Smooth muscle cell (in vitro differentiated cells): ENCODE measurements at regions not wholly inside any gene's neighbourhood (a gene's known extent, or its start where the extent isn't known, plus 50 kb on each side); places are given as distances from the start of the nearest gene placed in this dataset.

Experiments
- DNase-seq: peaks from one replicate; lab custom pipeline; 2025; ENCODE audit not compliant: unreplicated experiment; lab: John Stamatoyannopoulos, UW
- H2AFZ ChIP-seq: fragments of 200-600 bp; sonication (generic); 2 replicates; pipeline ENCODE4 v1.6.0; 2016; ENCODE audit warnings: antibody characterized with exemption, low read depth, mild to moderate bottlenecking
- H3F3A ChIP-seq: fragments of 200-600 bp; sonication (generic); 2 replicates; pipeline ENCODE4 v1.6.0; 2017; ENCODE audit warnings: antibody characterized with exemption, low read depth
- H3K27ac ChIP-seq: fragments of 200-600 bp; sonication (generic); 2 replicates; pipeline ENCODE4 v1.5.1; 2016; ENCODE audit warnings: low read depth, mild to moderate bottlenecking
- H3K27me3 ChIP-seq: fragments of 200-600 bp; sonication (generic); 2 replicates; pipeline ENCODE4 v1.6.1; 2016; ENCODE audit warnings: low read depth, mild to moderate bottlenecking
- H3K36me3 ChIP-seq: fragments of 200-600 bp; sonication (generic); 2 replicates; pipeline ENCODE4 v1.5.1; 2016; ENCODE audit warnings: low read depth
- H3K4me1 ChIP-seq: fragments of 200-600 bp; sonication (generic); 2 replicates; pipeline ENCODE4 v1.5.1; 2016; ENCODE audit warnings: low read depth
- H3K4me2 ChIP-seq: fragments of 200-600 bp; sonication (generic); 2 replicates; pipeline ENCODE4 v1.6.0; 2016; ENCODE audit warnings: mild to moderate bottlenecking
- H3K4me3 ChIP-seq: fragments of 200-600 bp; sonication (generic); 2 replicates; pipeline ENCODE4 v1.5.1; 2016; ENCODE audit warnings: mild to moderate bottlenecking
- H3K79me2 ChIP-seq: fragments of 200-600 bp; sonication (generic); 2 replicates; pipeline ENCODE4 v1.6.0; 2016; ENCODE audit warnings: low read depth, mild to moderate bottlenecking
- H3K9ac ChIP-seq: fragments of 200-600 bp; sonication (generic); 2 replicates; pipeline ENCODE4 v1.6.0; 2016; ENCODE audit warnings: low read depth
- H3K9me3 ChIP-seq: fragments of 200-600 bp; sonication (generic); replicated peaks from 2 replicates; pipeline ENCODE4 v1.5.1; 2016; ENCODE audit warnings: low read depth
- H4K20me1 ChIP-seq: fragments of 200-600 bp; sonication (generic); 2 replicates; pipeline ENCODE4 v1.6.0; 2016; ENCODE audit warnings: low read depth
- WGBS: methylation state at CpG from one replicate; pipeline ENCODE4 v1.1.7; 2016; ENCODE audit warnings: low lambda C conversion rate; 5-methylcytosine and 5-hydroxymethylcytosine counted together
- TF ChIP-seq, protein P1 (sequence below): fragments of 200-600 bp; sonication (generic); IDR thresholded peaks from 2 replicates; pipeline ENCODE4 v1.5.1; 2017; ENCODE audit warnings: borderline replicate concordance, mild to moderate bottlenecking, antibody characterized with exemption; ENCODE audit not compliant: insufficient read depth, poor library complexity, severe bottlenecking

DNA sequence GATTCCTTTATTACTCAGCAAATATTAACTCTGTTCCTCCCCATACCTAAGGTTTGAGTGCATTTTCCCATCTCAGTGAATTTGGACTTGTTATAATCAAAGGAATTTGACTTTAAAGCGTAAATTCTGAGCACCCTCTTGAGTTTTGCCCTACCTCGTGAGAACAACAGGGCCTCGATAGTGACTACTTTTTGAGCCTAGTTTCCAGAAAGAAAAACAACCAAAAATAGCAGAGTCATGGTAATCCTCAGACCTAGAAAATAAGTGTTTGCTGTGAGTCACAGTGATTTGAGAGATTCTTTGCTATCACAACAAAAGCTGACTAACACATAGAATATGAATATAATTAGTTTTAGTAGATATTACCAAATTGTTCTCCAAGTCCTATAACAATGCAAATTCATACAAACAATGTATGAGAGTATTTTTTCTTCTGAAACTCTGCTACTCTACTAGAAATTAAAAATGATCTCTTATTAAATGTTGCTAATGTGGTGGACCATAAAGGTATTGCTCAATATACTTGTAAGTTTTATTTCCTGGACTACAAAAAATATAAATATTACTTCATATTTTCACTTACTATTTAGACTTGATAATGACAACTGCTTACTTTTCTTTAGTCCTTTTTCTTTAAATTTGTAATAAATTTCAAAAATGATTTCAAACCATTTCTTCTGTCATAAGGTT is 759.7 kb downstream of the BRINP1 start:
- peak overlapping the region; percentile 41 for H3K4me2 ChIP-seq
- H3K4me3 ChIP-seq = no peak overlapping the region
- no peaks in the 10 kb centered on the region for H3K27me3 ChIP-seq
- H3K27ac ChIP-seq = peak overlapping the region; percentile 45
- no peak overlapping the region for H2AFZ ChIP-seq
- H3K36me3 ChIP-seq = no peaks in the 10 kb centered on the region
- TF ChIP-seq, protein P1, sequence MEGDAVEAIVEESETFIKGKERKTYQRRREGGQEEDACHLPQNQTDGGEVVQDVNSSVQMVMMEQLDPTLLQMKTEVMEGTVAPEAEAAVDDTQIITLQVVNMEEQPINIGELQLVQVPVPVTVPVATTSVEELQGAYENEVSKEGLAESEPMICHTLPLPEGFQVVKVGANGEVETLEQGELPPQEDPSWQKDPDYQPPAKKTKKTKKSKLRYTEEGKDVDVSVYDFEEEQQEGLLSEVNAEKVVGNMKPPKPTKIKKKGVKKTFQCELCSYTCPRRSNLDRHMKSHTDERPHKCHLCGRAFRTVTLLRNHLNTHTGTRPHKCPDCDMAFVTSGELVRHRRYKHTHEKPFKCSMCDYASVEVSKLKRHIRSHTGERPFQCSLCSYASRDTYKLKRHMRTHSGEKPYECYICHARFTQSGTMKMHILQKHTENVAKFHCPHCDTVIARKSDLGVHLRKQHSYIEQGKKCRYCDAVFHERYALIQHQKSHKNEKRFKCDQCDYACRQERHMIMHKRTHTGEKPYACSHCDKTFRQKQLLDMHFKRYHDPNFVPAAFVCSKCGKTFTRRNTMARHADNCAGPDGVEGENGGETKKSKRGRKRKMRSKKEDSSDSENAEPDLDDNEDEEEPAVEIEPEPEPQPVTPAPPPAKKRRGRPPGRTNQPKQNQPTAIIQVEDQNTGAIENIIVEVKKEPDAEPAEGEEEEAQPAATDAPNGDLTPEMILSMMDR = no peak
- no peaks in the 10 kb centered on the region for H3K9me3 ChIP-seq
- H3K79me2 ChIP-seq = no peaks in the 10 kb centered on the region
- peak overlapping the region; percentile 10 for H3K9ac ChIP-seq
- WGBS = 61% methylated on average over 3 of the region's 3 CpGs
- H4K20me1 ChIP-seq = no peaks in the 10 kb centered on the region
- DNase-seq = no peak
- no peaks in the 10 kb centered on the region for H3K4me1 ChIP-seq
- no peaks in the 10 kb centered on the region for H3F3A ChIP-seq

DNA sequence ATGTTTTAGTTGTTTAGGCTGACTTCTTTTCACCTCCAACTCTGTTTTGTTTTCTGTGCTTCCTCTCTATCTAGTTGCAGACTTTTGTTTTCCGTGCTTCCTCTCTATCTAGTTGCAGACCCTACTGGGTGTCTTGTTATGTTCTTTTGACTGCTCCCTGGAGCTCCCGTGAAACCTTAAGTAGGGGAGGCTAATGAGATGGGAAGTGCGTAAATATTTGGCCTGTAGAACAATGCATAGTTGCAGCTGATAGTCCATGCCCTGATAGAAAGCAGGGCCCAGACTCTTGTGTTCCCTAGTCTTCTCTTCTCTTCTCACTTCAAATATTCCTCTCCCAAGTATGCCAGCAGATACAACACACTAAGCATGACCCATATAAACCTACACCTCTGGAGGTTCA is 757.0 kb downstream of the BRINP1 start:
- H3F3A ChIP-seq = no peaks in the 10 kb centered on the region
- H3K4me1 ChIP-seq = no peaks in the 10 kb centered on the region
- DNase-seq = no peak
- H3K36me3 ChIP-seq = no peaks in the 10 kb centered on the region
- no peaks in the 10 kb centered on the region for H3K9me3 ChIP-seq
- no peak overlapping the region for H3K27ac ChIP-seq
- H4K20me1 ChIP-seq = no peaks in the 10 kb centered on the region
- H3K9ac ChIP-seq = no peak overlapping the region
- H3K79me2 ChIP-seq = no peaks in the 10 kb centered on the region
- no peak overlapping the region for H2AFZ ChIP-seq
- 57% methylated on average over 3 of the region's 3 CpGs for WGBS
- TF ChIP-seq, protein P1 = no peak
- H3K4me3 ChIP-seq = no peak overlapping the region
- H3K27me3 ChIP-seq = no peaks in the 10 kb centered on the region
- H3K4me2 ChIP-seq = no peak overlapping the region

DNA sequence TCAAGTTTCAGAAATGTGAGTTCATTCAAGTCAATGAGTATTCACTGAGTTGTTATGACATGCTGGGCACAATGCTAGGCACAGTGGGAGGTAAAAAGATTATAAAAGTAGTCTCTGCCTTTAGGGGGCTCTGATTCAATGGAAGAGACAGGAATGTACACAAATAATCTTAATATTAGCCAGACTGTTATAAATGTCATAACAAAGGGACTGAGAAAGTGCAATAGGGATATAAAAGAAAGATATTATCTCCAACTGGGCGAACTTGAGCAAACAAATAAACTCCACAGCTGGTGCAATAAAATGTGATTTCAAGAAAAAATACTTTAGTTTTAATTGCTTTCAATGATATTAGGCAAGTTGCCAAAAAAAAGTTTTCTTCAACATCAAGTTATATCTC is 755.2 kb downstream of the BRINP1 start:
- 49% methylated on average over 1 of the region's 1 CpG for WGBS
- TF ChIP-seq, protein P1 = no peak
- H3K4me3 ChIP-seq = no peak overlapping the region
- H3K27me3 ChIP-seq = no peaks in the 10 kb centered on the region
- no peak overlapping the region for H3K4me2 ChIP-seq
- H3K9me3 ChIP-seq = no peaks in the 10 kb centered on the region
- DNase-seq = no peak
- no peak overlapping the region for H3K27ac ChIP-seq
- no peaks in the 10 kb centered on the region for H3K4me1 ChIP-seq
- H3K9ac ChIP-seq = no peak overlapping the region
- no peaks in the 10 kb centered on the region for H3K36me3 ChIP-seq
- no peaks in the 10 kb centered on the region for H4K20me1 ChIP-seq
- no peak overlapping the region for H2AFZ ChIP-seq
- no peaks in the 10 kb centered on the region for H3F3A ChIP-seq
- no peaks in the 10 kb centered on the region for H3K79me2 ChIP-seq

DNA sequence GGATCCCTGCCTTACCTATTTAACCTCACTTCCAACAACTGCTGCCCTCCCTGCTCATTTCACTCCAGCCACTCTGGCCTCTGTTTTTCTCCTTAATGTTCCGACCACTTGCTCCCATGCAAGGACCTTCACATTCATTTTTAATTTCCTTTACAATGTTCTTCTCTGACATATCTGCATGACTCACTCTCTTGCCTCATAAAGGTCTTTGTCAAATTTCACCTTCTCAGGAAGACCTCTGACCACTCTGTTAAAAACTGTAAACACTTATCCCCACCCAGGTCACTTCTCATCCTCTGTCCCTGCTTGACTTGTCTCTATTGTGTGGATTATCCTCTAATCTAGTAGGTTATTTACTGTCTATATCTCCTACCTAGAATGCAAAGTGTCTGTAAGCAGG is 751.2 kb downstream of the BRINP1 start:
- Histone ChIP-seq H3K27me3 (no peaks in the 10 kb centered on the region), H3K9ac (no peak overlapping the region), H3K4me1 (no peaks in the 10 kb centered on the region), H3K36me3 (no peaks in the 10 kb centered on the region), H3F3A (no peaks in the 10 kb centered on the region), H4K20me1 (no peaks in the 10 kb centered on the region), H3K4me2 (no peak overlapping the region), H3K4me3 (no peak overlapping the region), H2AFZ (no peak overlapping the region), H3K79me2 (no peaks in the 10 kb centered on the region), H3K27ac (no peak overlapping the region), H3K9me3 (no peaks in the 10 kb centered on the region)
- 96% methylated on average over 1 of the region's 1 CpG for WGBS
- TF ChIP-seq, protein P1 = no peak
- no peak for DNase-seq
